HepG2 (cell line): ENCODE measurements at regions not wholly inside any gene's neighbourhood (a gene's known extent, or its start where the extent isn't known, plus 50 kb on each side); places are given as distances from the start of the nearest gene placed in this dataset.

Experiments
- SP1 ChIP-seq, 2 experiments: fragments of 450-650 bp in 1 of 2; sonication (generic) in 1 of 2; formaldehyde crosslinking in 1 of 2; IDR thresholded peaks; 2 replicates each; pipeline versions ENCODE4 v1.4.0 to v1.6.1; 2016 to 2020; ENCODE audit warnings: missing genetic modification reagents in 1 of 2
- ZNF574 ChIP-seq: sonication (generic); formaldehyde crosslinking; IDR thresholded peaks from 2 replicates; pipeline ENCODE4 v1.4.0; 2020; ENCODE audit warnings: missing genetic modification reagents

GRCh38 chr10:130240409-130240808, 104.2 kb downstream of the GLRX3 start:
- no peak for TF ChIP-seq SP1 (IDR thresholded peaks at IDR 0.05)
- TF ChIP-seq SP1 (CRISPR knock-in tag; IDR thresholded peaks at IDR 0.05): no peak
- TF ChIP-seq ZNF574 (CRISPR knock-in tag): no peak
